GM23248 (cell line): ENCODE measurements at regions not wholly inside any gene's neighbourhood (a gene's known extent, or its start where the extent isn't known, plus 50 kb on each side); places are given as distances from the start of the nearest gene placed in this dataset.

Experiments used
- EZH2 ChIP-seq: fragments of 200-600 bp; sonication (generic); IDR thresholded peaks from 2 replicates; pipeline ENCODE4 v1.6.1; 2018; ENCODE audit warnings: antibody characterized with exemption, mild to moderate bottlenecking; ENCODE audit not compliant: insufficient read depth, poor library complexity, severe bottlenecking
- EZH2phosphoT487 ChIP-seq: fragments of 200-600 bp; sonication (generic); IDR thresholded peaks from 2 replicates; pipeline ENCODE4 v1.6.1; 2018; ENCODE audit warnings: antibody characterized with exemption, moderate library complexity, mild to moderate bottlenecking, low read depth; ENCODE audit not compliant: insufficient read depth

GRCh38 chr22:26751217-26751616 is 93.8 kb downstream of the MIAT start:
- TF ChIP-seq EZH2phosphoT487 (no peak), EZH2 (no peak)
